TTC549 (cell line): ENCODE measurements at regions not wholly inside any gene's neighbourhood (a gene's known extent, or its start where the extent isn't known, plus 50 kb on each side); places are given as distances from the start of the nearest gene placed in this dataset.

Experiments
- FAIRE-seq: peaks from 2 replicates; lab custom pipeline; 2012; peaks lifted over from hg19 to GRCh38; lab: Jason Lieb, UNC

- no peak for FAIRE-seq
Measured at GRCh38 chr4:81667539-81667938, 195.8 kb upstream of the RASGEF1B start.

- FAIRE-seq: no peak
Measured at GRCh38 chr4:81666491-81666890, 194.8 kb upstream of the RASGEF1B start.

DNA sequence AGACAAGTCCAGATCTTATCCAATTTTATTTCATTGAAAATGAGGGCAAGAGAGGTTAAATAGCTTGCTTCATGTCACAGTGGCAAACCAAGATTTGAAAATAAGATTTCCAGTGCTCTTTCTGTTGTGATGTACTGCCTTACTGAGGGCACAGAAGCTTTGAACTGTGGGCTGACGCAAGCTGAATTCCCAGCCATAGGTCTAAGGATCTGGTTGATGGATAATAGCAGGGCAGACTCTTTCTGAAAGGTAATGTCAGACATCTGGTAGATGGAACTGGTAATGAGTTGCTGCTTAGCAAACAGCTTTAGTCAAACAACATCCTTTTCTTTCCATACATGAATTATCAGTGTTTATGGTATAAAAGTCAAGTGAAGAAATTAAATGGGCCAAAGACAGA lies 193.9 kb upstream of the RASGEF1B start:
- FAIRE-seq: no peak

DNA sequence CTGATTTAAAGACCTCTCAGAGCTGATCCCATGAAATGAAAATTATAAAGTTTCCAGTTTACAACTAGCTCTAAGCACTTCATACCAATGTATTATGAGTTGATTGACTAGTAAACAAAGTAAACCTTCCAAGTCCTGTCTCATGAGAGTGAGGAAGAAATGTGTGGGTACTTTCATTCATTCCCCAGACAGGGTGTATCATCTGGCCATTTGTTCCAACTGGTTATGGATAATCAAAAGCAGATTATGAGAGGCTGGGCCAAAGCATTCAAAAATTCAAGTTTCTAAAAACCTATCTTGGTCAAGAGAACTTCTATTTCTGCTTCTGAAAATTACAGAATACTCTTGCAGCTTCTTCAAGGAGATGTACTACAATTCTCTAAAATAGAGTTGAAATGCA lies 193.3 kb upstream of the RASGEF1B start:
- FAIRE-seq: no peak

DNA sequence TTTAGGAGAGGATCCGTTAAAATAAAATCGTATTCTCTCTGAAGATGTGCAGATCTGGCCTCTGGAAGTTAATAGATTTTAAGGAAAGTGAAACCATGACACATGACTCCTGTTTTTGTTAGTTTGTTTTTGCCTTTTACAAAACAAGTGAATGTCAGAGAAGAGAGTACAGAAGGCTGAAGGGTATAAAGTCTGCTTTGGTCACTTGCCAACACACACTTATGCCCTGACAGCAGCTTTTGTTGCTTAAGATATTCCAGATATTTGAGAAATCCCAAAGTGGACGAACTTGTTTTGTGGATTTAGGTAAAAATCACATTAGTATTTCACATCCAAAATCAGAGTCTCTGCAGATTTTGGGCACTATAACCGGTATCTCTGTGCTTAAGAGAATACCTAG lies 192.4 kb upstream of the RASGEF1B start:
- FAIRE-seq: no peak

- no peak for FAIRE-seq
Measured at GRCh38 chr4:81663368-81663767, 191.7 kb upstream of the RASGEF1B start.

DNA sequence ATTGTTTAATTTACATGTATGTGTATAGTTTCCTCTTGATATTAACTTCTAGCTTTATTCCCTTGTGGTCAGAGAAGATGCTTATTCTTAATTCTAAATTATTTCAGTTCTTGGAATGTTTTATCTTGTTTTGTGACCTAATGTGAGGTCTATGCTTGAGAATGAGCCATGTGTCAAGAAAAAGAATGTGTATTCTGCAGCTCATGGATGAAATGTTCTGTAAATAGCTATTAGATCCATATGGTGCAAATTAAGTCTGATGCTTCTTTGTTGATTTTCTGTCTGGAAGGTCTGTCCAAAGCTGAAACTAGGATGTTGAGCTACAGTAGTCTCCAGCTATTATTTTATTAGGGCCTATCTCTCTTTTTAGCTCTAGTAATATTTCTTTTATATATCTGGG lies 187.3 kb upstream of the RASGEF1B start:
- FAIRE-seq: no peak

GRCh38 chr4:81652069-81652478 lies 180.4 kb upstream of the RASGEF1B start:
- FAIRE-seq: no peak

DNA sequence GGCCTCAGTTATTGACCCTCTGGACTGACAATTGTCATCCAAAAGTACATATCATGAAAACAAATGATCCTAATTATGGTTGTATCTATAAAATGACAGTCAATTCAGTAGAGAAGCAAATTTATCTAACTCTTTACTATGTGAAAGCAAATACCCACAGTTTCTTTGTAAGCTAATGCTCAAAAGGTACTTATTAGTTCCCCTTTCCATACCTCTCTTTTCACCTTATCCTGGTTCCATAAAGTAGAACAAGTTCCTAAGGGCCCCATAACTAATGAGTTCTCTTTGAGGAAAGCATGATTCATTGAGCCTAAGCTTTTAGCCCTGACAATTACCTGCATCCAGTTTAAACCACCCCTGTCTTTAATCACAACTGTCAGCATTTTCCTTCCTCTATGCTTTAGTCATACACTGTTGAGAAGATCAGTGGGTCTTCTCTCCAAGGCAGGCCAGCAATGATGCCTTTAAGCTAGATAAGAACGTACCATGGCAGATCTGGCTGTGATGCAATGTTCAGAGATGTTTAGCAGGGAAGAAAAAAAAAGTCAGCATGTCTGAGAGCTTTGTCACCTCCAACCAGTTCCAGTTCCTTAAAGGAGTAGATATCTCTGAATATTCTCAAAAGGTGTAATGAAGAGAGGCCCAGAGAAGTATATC lies 179.7 kb upstream of the RASGEF1B start:
- no peak for FAIRE-seq

DNA sequence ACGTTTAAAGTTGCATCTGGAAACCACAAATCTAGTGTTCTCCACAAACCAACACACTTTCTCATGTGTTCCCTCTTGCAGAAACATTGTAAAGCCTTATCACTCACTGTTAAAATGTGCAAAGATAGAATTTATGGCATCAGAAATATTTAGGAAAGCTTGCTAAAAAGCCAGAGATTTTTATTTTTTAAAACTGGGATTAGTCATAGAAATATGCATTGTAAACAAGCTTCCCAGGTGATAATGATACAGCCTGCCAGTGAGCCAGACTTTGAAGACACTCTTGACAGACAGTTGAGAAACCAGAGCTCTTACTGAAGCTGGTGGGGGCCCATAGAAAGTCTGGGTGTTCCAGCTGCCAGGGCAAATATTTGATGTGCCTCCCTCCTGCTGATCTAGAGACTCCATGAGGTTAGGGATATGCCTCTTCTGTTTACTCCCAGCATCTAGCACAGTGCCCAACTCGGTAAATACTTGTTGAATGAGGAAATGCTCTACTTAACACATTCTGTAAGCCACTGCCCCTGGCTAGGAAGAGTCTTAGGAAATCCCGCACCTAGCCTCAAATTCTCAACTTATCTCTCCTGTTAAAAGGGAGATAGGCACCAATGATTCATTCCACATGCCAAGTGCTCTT lies 179.0 kb upstream of the RASGEF1B start:
- FAIRE-seq: no peak

- FAIRE-seq: no peak
Measured at GRCh38 chr4:81648576-81649275, 177.0 kb upstream of the RASGEF1B start.

DNA sequence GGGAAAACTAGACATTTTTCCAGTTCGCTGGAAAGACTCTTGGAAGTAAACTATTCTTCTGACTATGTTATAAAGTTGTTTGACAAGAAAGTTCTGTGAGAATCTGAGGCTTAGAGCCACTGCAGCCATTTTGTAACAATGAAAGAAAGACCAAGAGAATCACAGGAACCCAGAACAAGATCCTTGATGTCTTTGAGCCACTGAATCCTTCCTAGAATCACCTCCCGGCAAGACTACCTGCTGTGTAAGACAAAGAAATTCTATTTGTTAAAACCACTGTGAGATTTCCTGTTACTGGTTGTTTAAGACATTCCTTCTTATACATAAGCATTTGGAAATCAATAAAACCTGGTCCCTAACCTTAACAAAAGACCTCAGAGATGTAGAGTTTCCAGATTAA lies 175.7 kb upstream of the RASGEF1B start:
- no peak for FAIRE-seq

DNA sequence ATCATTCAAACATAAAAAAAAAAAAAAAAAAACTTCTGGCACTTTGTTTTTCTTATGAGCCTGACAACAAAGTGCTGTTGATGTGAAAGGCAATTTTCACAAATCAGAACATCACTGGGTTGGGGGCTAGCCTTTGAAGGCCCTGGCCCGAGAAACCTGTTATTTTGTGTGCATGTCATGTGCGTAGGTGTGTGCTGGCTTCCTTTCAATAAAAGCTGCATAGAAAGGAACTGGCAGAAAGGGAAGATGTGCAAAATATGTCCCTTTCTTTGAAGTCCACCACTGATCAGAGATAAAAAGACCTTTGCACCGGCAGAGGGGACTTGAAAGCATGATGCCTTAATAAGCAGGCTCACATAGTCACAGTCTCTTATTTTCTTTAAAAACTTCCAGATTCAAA lies 170.8 kb upstream of the RASGEF1B start:
- no peak for FAIRE-seq

DNA sequence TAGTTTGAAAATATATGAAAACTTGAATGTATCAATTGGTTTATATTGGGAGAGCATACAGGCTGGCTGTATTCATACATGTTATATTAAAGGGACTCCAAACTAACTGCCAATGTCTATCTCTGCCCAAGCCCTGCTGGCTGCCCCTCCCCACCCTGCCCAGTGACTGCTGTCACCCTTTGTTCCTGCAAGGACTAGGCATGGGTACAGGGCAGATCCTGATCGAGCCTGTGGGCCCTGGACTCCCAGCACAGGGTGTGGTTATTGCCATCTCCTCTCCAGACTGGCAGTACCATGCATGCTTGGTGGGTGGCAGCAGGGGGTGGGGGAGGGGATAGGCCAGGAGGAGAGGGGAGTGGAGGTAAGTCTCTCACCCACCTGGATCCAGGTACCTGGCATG lies 167.5 kb upstream of the RASGEF1B start:
- FAIRE-seq: no peak

DNA sequence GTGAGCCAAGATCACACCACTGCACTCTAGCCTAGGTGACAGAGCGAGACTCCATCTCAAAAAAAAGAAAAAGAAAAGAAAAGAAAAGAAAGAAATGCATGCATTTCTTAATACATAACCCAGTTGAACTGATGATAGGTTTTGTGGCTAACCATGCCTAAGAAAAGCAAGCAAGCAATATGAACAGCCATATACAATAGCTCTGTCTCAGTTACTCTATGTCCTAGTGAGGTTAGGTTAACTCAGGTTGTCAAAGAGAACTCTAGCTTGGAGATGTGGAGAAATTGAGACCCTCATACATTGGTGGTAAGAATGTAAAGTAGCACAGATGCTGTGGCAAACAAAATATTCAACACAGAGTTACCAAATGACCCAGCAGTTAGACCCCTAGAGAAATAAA lies 167.0 kb upstream of the RASGEF1B start:
- FAIRE-seq: no peak

DNA sequence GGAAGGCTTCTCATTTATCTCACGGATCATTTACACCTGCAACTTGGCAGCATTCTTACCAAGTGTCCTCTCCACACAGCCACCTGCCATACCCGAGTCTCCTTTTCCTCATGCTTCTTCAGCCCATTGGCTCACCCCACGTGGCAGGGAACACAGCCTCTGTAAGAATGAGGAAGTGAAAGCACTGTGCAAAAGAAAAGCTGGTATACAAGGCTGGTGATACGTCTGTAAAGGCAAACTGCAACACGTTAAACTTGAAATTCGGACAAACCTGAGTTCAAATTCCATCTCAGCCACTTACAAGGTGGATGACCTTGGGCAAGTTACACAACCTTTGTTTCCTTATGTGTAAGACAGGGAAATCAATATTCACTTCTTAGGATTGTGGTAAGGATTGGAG lies 164.0 kb upstream of the RASGEF1B start:
- no peak for FAIRE-seq

DNA sequence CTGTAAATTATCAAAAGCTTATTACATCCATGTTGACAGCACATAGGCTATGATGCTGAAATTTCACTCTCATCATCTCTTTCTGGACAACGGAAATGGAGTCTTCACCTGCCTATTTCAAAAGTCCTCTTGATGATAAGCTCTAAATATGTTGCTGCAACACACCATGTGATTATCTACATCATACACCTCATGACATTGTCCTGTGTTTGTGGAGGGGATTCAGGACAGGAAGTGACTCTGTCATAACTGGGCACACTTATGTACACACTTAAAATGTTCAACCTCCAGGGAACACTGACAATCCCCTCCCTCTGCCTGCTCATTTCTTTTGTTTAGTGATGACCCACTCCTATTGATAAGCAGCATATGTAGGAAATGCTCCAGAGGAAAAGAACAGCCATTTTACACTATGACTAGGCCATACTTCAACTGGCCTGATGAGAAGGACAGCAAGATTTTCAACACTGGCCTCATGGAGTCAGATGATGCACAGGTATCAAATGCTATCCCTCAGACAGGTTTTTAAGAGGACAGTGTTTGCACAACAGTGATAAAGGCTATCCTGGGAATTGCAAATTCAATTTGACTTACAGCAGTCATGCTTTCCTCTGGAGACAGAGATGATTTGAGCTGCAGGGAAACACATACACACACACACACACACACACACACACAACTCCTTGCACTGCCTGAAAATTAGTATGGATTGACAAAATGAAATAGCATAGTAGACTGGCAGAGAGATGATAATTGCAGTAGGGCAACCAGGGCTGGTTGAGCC lies 163.3 kb upstream of the RASGEF1B start:
- FAIRE-seq: no peak

DNA sequence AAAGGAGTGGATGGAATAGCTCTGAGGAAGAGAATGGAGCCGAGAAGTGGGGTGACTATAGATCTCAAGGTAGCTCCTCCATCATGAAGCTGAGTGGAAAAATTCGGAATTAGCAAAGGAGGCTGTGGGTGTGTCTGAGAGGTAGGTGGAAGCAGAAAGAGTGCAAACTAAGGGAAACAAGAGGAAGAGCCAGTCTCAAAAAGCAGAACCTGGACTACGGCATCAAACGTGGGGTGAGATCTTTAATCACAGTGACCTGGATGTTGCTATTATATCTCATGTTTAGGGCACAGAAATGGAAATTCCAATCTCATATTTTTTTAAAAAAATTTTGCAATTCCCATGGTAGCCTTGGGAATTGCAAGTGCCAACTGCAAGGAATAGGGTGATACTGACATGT lies 162.5 kb upstream of the RASGEF1B start:
- no peak for FAIRE-seq

DNA sequence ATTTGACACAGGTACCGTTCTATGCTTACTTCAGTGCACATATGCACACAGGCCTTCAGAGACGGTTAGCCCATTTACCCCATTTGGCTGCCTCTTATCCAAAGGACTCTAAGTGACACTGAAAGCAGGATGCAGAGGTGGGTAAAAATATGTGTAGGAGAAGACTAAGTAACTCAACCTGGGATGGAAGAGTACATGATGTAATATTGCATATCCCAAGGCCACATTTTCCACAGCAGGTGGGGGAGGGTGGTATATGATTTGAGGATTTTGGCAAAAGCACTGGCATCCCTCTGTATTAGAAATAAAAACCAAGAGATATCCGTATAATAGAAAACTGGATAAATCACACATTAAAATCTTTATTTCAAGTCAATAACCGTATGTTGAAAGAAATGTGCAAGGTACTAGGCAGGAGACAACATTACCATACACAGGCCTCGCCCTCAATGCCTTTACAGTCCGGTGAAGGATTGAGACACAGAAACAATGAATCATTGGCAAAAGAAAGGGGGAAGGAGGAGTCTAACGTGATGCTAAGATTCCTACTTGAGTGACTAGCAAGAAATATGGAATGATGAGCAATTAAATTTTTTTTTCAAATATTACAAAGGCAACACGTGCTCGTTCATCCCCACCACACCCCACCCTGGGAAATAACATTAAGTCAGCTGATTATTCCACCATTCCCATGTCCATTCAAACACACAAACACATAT lies 161.0 kb upstream of the RASGEF1B start:
- no peak for FAIRE-seq

DNA sequence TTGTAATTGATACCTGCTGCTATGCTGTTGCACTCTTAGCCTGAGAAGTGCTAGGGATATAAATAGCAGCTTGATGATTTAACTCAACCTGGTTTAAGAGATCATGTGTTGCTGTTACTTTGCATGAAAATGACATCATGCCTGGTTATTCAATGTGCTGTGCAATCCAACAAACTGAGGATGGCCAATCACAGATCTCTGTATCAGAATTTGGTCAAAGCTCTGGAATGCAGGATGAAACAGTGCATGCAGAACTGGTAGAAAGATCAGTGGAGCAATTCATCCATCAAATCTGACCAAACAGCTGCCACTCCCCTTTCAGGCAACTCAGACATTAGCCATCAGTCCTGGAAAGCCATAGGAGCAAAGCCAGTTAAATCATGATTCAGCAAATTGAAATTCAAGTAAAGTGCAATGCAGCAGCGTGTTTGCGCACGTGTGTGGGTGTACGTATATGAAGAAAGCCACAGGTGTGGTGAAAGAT lies 160.3 kb upstream of the RASGEF1B start:
- FAIRE-seq: no peak

DNA sequence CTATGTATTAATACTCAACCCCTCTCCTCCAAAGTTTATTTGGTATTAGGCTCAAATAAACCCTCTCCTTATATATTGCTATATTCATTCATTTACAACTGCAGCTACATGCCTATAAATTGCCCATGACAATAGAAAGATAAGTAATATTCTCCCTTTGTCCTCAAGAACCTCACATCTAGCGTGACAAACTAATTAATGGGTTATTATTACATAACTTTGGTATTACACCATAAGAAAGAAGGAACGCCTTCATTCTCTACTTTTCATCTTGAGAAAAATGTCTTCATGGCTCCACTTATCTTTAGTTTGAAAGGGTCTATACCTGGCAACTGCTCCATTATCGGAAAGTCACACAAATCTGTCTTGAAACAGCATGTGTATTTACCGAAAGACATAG lies 157.7 kb upstream of the RASGEF1B start:
- FAIRE-seq: no peak

- FAIRE-seq: no peak
Measured at GRCh38 chr4:81628489-81628888, 156.8 kb upstream of the RASGEF1B start.
